HCT116 (cell line): ENCODE measurements at regions not wholly inside any gene's neighbourhood (a gene's known extent, or its start where the extent isn't known, plus 50 kb on each side); places are given as distances from the start of the nearest gene placed in this dataset.

Experiments used
- ATAC-seq: fragments of 200-7000 bp; cut with Tn5 transposase; 2 replicates; pipeline ENCODE4 v1.9.1; 2020; ENCODE audit warnings: mild to moderate bottlenecking, moderate library complexity
- BruUV-seq: library from RNA; stranded (reverse); fragments of 400-500 nt; replicated peaks from 2 replicates; lab custom pipeline; 2021; lab: Mats Ljungman, UMichigan
- CTCF ChIA-PET: fragments of 300-600 bp; sonication (Branson Sonifier 250); formaldehyde crosslinking; loops from one replicate; lab custom pipeline; 2021; ENCODE audit warnings: antibody characterized with exemption; lab: Charles Lee
- POLR2A ChIA-PET: fragments of 300-600, 350-600 bp; sonication (Branson Sonifier 250); formaldehyde crosslinking; loops from one replicate; lab custom pipeline; 2021; ENCODE audit warnings: antibody characterized with exemption; lab: Charles Lee
- RAD21 ChIA-PET, 2 experiments: fragments of 300-600 bp; sonication (Branson Sonifier 250); formaldehyde crosslinking; loops; one replicate each; lab custom pipeline; 2023; ENCODE audit warnings: low total read pairs in 2 of 2; ENCODE audit not compliant: uncharacterized antibody in 2 of 2, unreplicated experiment in 2 of 2, low non-redundant PET in 1 of 2; lab: Charles Lee
- DNase-seq: peaks from one replicate; pipeline ENCODE4 v3.0.0-alpha.2; 2010; ENCODE audit warnings: low read depth, low spot score
- H2AFZ ChIP-seq: fragments of 200-600 bp; shearing (Covaris generic), sonication (generic); 2 replicates; pipeline ENCODE4 v1.6.1; 2017; ENCODE audit warnings: low read depth, mixed run types, mixed read lengths, antibody characterized with exemption, low read length; ENCODE audit not compliant: poor library complexity, severe bottlenecking
- H3K27ac ChIP-seq: 2 replicates; pipeline ENCODE4 v1.5.1; 2012; ENCODE audit warnings: low read depth, low read length
- H3K27me3 ChIP-seq: fragments of 200-600 bp; sonication (generic); 2 replicates; pipeline ENCODE4 v1.6.1; 2016; ENCODE audit warnings: mixed run types, low read length, mixed read lengths; ENCODE audit not compliant: insufficient read depth
- H3K36me3 ChIP-seq, 2 experiments: fragments of 200-500 bp in 1 of 2; fragments of 200-600 bp in 1 of 2; sonication (Bioruptor generic) in 1 of 2; sonication (generic) in 1 of 2; 2 replicates each; pipeline versions ENCODE4 v1.5.1 to v1.6.1; 2014 to 2016; ENCODE audit warnings: low read length in 2 of 2, inconsistent platforms in 1 of 2, mixed read lengths in 1 of 2, mixed run types in 1 of 2; ENCODE audit not compliant: insufficient read depth in 2 of 2, control insufficient read depth in 1 of 2
- H3K4me1 ChIP-seq, 2 experiments: fragments of 200-600 bp in 1 of 2; sonication (generic) in 1 of 2; 2 replicates each; pipeline versions ENCODE4 v1.5.1 to v1.6.1; 2012 to 2017; ENCODE audit warnings: low read length in 2 of 2, inconsistent platforms in 1 of 2, mild to moderate bottlenecking in 1 of 2, mixed read lengths in 1 of 2, mixed run types in 1 of 2, moderate library complexity in 1 of 2; ENCODE audit not compliant: insufficient read depth in 2 of 2, control insufficient read depth in 1 of 2
- H3K4me2 ChIP-seq: fragments of 200-600 bp; sonication (generic); 2 replicates; pipeline ENCODE4 v1.6.1; 2017; ENCODE audit warnings: mixed run types, low read length, mixed read lengths
- H3K4me3 ChIP-seq, 2 experiments: fragments of 200-600 bp in 1 of 2; sonication (generic) in 1 of 2; replicated peaks in 1 of 2; 2 replicates each; pipeline ENCODE4 v1.5.1; 2011 to 2016; ENCODE audit warnings: low read length in 2 of 2, control low read depth in 1 of 2, low read depth in 1 of 2, mild to moderate bottlenecking in 1 of 2, mixed read lengths in 1 of 2, mixed run types in 1 of 2
- H3K79me2 ChIP-seq: fragments of 200-600 bp; sonication (generic); 2 replicates; pipeline ENCODE4 v1.6.1; 2017; ENCODE audit warnings: mild to moderate bottlenecking, mixed run types, low read length, moderate library complexity, mixed read lengths; ENCODE audit not compliant: insufficient read depth
- H3K9ac ChIP-seq: fragments of 200-600 bp; sonication (generic); 2 replicates; pipeline ENCODE4 v1.6.1; 2016; ENCODE audit warnings: low read length, mixed read lengths
- H3K9me2 ChIP-seq: fragments of 200-600 bp; sonication (generic), shearing (Covaris generic); 2 replicates; pipeline ENCODE4 v1.6.1; 2017; ENCODE audit warnings: mixed run types, mild to moderate bottlenecking, moderate library complexity; ENCODE audit not compliant: insufficient read depth
- H3K9me3 ChIP-seq, 2 experiments: fragments of 200-500 bp in 1 of 2; fragments of 200-600 bp in 1 of 2; sonication (Bioruptor generic) in 1 of 2; sonication (generic) in 1 of 2; 2 replicates each; pipeline ENCODE4 v1.6.1; 2014 to 2017; ENCODE audit warnings: low read length in 2 of 2, mixed read lengths in 2 of 2, inconsistent platforms in 1 of 2, low read depth in 1 of 2, mild to moderate bottlenecking in 1 of 2, mixed run types in 1 of 2, moderate library complexity in 1 of 2; ENCODE audit not compliant: control insufficient read depth in 1 of 2, insufficient read depth in 1 of 2
- H4K20me1 ChIP-seq: fragments of 200-600 bp; sonication (generic), shearing (Covaris generic); 2 replicates; pipeline ENCODE4 v1.6.1; 2017; ENCODE audit warnings: mixed run types, mild to moderate bottlenecking, moderate library complexity; ENCODE audit not compliant: insufficient read depth
- ATF3 ChIP-seq: IDR thresholded peaks from 2 replicates; pipeline ENCODE4 v1.6.1; 2012
- CBX3 ChIP-seq: IDR thresholded peaks from 2 replicates; pipeline ENCODE4 v1.6.1; 2012; ENCODE audit warnings: low read depth
- CEBPB ChIP-seq: IDR thresholded peaks from 2 replicates; pipeline ENCODE4 v1.6.1; 2012; ENCODE audit warnings: low read depth
- CTCF ChIP-seq, 3 experiments: fragments of 200-600 bp in 1 of 3; sonication (generic) in 1 of 3; IDR thresholded peaks in 2 of 3; conservative IDR thresholded peaks in 1 of 3; 2 replicates each; pipeline ENCODE4 v1.5.1; 2012 to 2017; ENCODE audit warnings: low read depth in 2 of 3, low read length in 2 of 3, antibody characterized with exemption in 1 of 3, borderline replicate concordance in 1 of 3, control low read depth in 1 of 3, mild to moderate bottlenecking in 1 of 3, mixed read lengths in 1 of 3, mixed run types in 1 of 3, moderate library complexity in 1 of 3; ENCODE audit not compliant: insufficient read depth in 1 of 3
- ELF1 ChIP-seq: IDR thresholded peaks from 2 replicates; pipeline ENCODE4 v1.6.1; 2012; ENCODE audit warnings: low read depth, borderline replicate concordance
- EZH2 ChIP-seq: fragments of 200-600 bp; sonication (generic); IDR thresholded peaks from 2 replicates; pipeline ENCODE4 v1.6.1; 2017; ENCODE audit warnings: antibody characterized with exemption, mixed run types
- EZH2phosphoT487 ChIP-seq: fragments of 200-600 bp; IDR thresholded peaks from 2 replicates; pipeline ENCODE4 v1.6.1; 2018; ENCODE audit warnings: antibody characterized with exemption, borderline replicate concordance
- FOSL1 ChIP-seq: IDR thresholded peaks from 2 replicates; pipeline ENCODE4 v1.6.1; 2012; ENCODE audit warnings: low read depth
- JUND ChIP-seq: IDR thresholded peaks from 2 replicates; pipeline ENCODE4 v1.6.1; 2012
- MAX ChIP-seq: IDR thresholded peaks from 2 replicates; pipeline ENCODE4 v1.6.1; 2012
- POLR2A ChIP-seq: IDR thresholded peaks from 2 replicates; pipeline ENCODE4 v1.7.0; 2011; ENCODE audit warnings: borderline replicate concordance; ENCODE audit not compliant: insufficient read depth, insufficient read length; ENCODE audit errors: extremely low read depth
- POLR2AphosphoS5 ChIP-seq: IDR thresholded peaks from 2 replicates; pipeline ENCODE4 v1.6.1; 2011; ENCODE audit warnings: mild to moderate bottlenecking, low read depth, low read length, moderate library complexity
- RAD21 ChIP-seq: IDR thresholded peaks from 2 replicates; pipeline ENCODE4 v1.6.1; 2012; ENCODE audit warnings: low read depth, mild to moderate bottlenecking
- REST ChIP-seq: IDR thresholded peaks from 2 replicates; pipeline ENCODE4 v1.6.1; 2012; ENCODE audit warnings: low read depth
- SIN3A ChIP-seq: IDR thresholded peaks from 2 replicates; pipeline ENCODE4 v1.6.1; 2012; ENCODE audit warnings: low read depth
- SRF ChIP-seq: IDR thresholded peaks from 2 replicates; pipeline ENCODE4 v1.6.1; 2012; ENCODE audit warnings: low read depth
- TCF7L2 ChIP-seq: IDR thresholded peaks from 2 replicates; pipeline ENCODE4 v1.7.0; 2011; ENCODE audit warnings: borderline replicate concordance, inconsistent platforms; ENCODE audit not compliant: insufficient read depth, insufficient read length; ENCODE audit errors: extremely low read depth
- YY1 ChIP-seq: IDR thresholded peaks from 2 replicates; pipeline ENCODE4 v1.6.1; 2011; ENCODE audit warnings: low read length, low read depth, moderate library complexity, mild to moderate bottlenecking; ENCODE audit not compliant: insufficient replicate concordance; ENCODE audit errors: extremely low read depth
- ZBTB33 ChIP-seq: IDR thresholded peaks from 2 replicates; pipeline ENCODE4 v1.6.1; 2011; ENCODE audit warnings: mild to moderate bottlenecking, low read length, moderate library complexity; ENCODE audit not compliant: insufficient replicate concordance; ENCODE audit errors: extremely low read depth
- ZFX ChIP-seq: fragments of 450-650 bp; IDR thresholded peaks from 2 replicates; pipeline ENCODE4 v1.6.1; 2017
- intact Hi-C: fragments of 100-400 bp; cut with micrococcal nuclease; formaldehyde crosslinking; loops from 2 replicates; pipeline ENCODE4 v1.10.0; 2022

- Histone ChIP-seq H3K4me1 (no peaks in the 10 kb centered on the region), H3K9ac (no peak overlapping the region), H3K4me2 (no peak overlapping the region), H3K36me3 (no peaks in the 10 kb centered on the region), H3K4me3 (no peak overlapping the region), H4K20me1 (no peaks in the 10 kb centered on the region), H2AFZ (no peak overlapping the region), H3K9me2 (no peaks in the 10 kb centered on the region), H3K27ac (no peak overlapping the region), H3K9me3 (no peaks in the 10 kb centered on the region), H3K27me3 (no peaks in the 10 kb centered on the region), H3K79me2 (no peaks in the 10 kb centered on the region)
- intact Hi-C loops: no loop called here
- TF ChIP-seq FOSL1 (no peak), EZH2 (no peak), TCF7L2 (no peak), MAX (no peak), REST (no peak), RAD21 (no peak), CTCF (IDR thresholded peaks at IDR 0.05 in 2 of 3, conservative IDR thresholded peaks at IDR 0.05 in 1 of 3; ENCODE audit: borderline replicate concordance in 1 of 3, insufficient read depth in 1 of 3, low read depth in 2 of 3, low read length in 2 of 3) (no peak), EZH2phosphoT487 (no peak), SRF (no peak), POLR2AphosphoS5 (no peak), CEBPB (no peak), CBX3 (no peak), ZBTB33 (no peak), YY1 (no peak), POLR2A (no peak), ATF3 (no peak), ZFX (no peak), SIN3A (no peak), JUND (no peak), ELF1 (no peak)
- no TSS peak for BruUV-seq
- POLR2A ChIA-PET: no interaction called here
- CTCF ChIA-PET: no interaction called here
- RAD21 ChIA-PET: no interaction called here
- ATAC-seq: no peak
- no peak for DNase-seq
Observed at GRCh38 chr16:88276591-88276990, 106.2 kb upstream of the ZNF469 start.
